ENCODE measurements at regions not wholly inside any gene's neighbourhood (a gene's known extent, or its start where the extent isn't known, plus 50 kb on each side); places are given as distances from the start of the nearest gene placed in this dataset.

DNA sequence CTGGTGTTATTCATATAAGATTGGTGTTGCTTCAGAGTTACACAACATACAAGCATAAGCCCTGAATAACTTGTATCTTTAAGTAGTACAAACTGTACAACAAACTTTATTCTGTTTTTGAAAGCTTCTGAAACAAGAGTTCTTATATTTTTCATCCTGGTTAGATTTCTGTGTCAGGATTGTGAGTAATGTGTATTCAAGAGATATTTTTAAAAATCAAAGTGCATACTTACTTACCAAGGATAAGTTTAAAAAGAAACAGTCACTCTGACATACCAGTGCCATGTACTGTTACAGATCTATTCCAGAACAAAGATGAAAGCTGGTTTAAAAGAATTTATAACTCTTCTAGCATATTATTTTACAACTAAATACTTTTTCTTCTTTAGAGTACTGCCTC lies 755.1 kb downstream of the ZPLD1 start:
- TF ChIP-seq, protein P1, sequence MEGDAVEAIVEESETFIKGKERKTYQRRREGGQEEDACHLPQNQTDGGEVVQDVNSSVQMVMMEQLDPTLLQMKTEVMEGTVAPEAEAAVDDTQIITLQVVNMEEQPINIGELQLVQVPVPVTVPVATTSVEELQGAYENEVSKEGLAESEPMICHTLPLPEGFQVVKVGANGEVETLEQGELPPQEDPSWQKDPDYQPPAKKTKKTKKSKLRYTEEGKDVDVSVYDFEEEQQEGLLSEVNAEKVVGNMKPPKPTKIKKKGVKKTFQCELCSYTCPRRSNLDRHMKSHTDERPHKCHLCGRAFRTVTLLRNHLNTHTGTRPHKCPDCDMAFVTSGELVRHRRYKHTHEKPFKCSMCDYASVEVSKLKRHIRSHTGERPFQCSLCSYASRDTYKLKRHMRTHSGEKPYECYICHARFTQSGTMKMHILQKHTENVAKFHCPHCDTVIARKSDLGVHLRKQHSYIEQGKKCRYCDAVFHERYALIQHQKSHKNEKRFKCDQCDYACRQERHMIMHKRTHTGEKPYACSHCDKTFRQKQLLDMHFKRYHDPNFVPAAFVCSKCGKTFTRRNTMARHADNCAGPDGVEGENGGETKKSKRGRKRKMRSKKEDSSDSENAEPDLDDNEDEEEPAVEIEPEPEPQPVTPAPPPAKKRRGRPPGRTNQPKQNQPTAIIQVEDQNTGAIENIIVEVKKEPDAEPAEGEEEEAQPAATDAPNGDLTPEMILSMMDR (IDR thresholded peaks at IDR 0.05): no peak
- TF ChIP-seq POLR2A (IDR thresholded peaks at IDR 0.05): no peak
- TF ChIP-seq POLR2AphosphoS5 (IDR thresholded peaks at IDR 0.05): peak in 1 of 4 donors; percentile 33

Measured in sigmoid colon (tissue), 4 donors.